ENCODE measurements at regions not wholly inside any gene's neighbourhood (a gene's known extent, or its start where the extent isn't known, plus 50 kb on each side); places are given as distances from the start of the nearest gene placed in this dataset.

DNA sequence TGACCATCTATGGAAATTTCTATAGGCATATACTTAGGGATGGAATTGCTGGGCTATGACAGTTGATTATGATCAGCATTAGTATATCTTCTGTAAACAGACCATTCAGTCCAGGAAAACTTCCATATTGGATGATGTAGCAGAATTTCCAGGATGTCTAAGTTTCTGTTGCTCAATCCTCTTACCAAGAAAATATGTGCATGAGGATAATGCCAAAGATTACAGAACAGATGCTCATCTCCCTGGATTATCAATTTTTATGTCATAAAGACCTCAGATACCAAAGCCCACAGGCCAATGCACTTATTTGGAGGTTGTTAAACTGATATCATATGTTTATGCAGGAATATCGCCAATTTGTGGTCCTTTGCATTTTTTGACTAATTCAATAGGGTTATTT lies 354.4 kb upstream of the FLRT2 start:
- intact Hi-C loops (cut with DNase I), result no loop called here
- H3K4me1 ChIP-seq, result no peaks in the 10 kb centered on the region
- no peak for TF ChIP-seq EP300 (IDR thresholded peaks at IDR 0.05)
- no peak for TF ChIP-seq POLR2AphosphoS5 (IDR thresholded peaks at IDR 0.05)
- no peak for TF ChIP-seq POLR2A (IDR thresholded peaks at IDR 0.05)
- TF ChIP-seq, protein P1, sequence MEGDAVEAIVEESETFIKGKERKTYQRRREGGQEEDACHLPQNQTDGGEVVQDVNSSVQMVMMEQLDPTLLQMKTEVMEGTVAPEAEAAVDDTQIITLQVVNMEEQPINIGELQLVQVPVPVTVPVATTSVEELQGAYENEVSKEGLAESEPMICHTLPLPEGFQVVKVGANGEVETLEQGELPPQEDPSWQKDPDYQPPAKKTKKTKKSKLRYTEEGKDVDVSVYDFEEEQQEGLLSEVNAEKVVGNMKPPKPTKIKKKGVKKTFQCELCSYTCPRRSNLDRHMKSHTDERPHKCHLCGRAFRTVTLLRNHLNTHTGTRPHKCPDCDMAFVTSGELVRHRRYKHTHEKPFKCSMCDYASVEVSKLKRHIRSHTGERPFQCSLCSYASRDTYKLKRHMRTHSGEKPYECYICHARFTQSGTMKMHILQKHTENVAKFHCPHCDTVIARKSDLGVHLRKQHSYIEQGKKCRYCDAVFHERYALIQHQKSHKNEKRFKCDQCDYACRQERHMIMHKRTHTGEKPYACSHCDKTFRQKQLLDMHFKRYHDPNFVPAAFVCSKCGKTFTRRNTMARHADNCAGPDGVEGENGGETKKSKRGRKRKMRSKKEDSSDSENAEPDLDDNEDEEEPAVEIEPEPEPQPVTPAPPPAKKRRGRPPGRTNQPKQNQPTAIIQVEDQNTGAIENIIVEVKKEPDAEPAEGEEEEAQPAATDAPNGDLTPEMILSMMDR (IDR thresholded peaks at IDR 0.05), result no peak
- no peaks in the 10 kb centered on the region for H3K27me3 ChIP-seq
- no peak for DNase-seq
- WGBS, 2 donors, result 87 to 91% methylated on average over 1 of the region's 1 CpG
- no peaks in the 10 kb centered on the region for H3K9me3 ChIP-seq
- no peaks in the 10 kb centered on the region for H3K36me3 ChIP-seq
- no peak overlapping the region for H3K27ac ChIP-seq
- no peak overlapping the region for H3K4me3 ChIP-seq

DNA sequence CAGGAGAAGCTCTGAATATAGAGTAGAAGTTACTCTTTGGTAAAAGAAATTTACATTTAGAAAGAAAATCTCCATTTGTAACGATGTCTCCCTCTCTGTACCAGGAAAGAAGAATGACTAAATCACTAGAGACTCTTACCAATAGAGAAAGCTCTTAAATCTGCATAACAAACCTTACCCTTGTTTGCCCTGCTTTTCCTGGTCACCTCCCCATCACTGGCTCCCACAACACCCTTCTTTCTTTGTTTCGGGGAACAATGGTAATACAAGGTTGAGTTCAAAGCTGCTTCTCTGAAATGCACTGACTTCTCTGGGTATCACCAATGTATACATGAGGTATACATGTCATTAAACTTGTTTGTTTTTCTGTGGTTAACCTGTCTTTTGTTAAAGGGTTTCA lies 351.1 kb upstream of the FLRT2 start:
- no peaks in the 10 kb centered on the region for H3K9me3 ChIP-seq
- no peak overlapping the region for H3K4me3 ChIP-seq
- H3K36me3 ChIP-seq, result no peaks in the 10 kb centered on the region
- intact Hi-C loops (cut with DNase I), result no loop called here
- TF ChIP-seq POLR2AphosphoS5 (IDR thresholded peaks at IDR 0.05) (no peak), POLR2A (IDR thresholded peaks at IDR 0.05) (no peak), EP300 (IDR thresholded peaks at IDR 0.05) (no peak)
- TF ChIP-seq, protein P1 (IDR thresholded peaks at IDR 0.05), result no peak
- no peaks in the 10 kb centered on the region for H3K4me1 ChIP-seq
- 74 to 80% methylated on average over 2 of the region's 2 CpGs for WGBS, 2 donors
- no peaks in the 10 kb centered on the region for H3K27me3 ChIP-seq
- H3K27ac ChIP-seq, result no peak overlapping the region
- DNase-seq, result no peak

DNA sequence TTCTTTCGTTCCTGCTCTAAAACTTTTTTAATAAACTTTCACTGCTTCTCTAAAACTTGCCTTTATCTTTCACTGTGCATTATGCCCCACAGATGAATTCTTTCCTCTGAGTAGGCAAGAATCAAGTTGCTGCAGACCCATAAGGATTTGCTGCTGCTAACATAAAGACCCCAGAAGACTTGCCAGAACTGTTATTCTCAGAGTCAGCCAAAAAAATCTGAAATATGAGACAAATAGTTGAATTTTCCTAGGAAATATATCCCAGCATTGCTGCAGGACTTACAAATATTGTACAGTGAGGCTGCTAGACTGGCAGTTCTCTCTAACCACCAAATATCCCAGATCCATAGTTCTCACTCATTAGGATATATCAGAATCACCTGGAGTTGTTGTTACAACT lies 349.1 kb upstream of the FLRT2 start:
- intact Hi-C loops (cut with DNase I), result no loop called here

DNA sequence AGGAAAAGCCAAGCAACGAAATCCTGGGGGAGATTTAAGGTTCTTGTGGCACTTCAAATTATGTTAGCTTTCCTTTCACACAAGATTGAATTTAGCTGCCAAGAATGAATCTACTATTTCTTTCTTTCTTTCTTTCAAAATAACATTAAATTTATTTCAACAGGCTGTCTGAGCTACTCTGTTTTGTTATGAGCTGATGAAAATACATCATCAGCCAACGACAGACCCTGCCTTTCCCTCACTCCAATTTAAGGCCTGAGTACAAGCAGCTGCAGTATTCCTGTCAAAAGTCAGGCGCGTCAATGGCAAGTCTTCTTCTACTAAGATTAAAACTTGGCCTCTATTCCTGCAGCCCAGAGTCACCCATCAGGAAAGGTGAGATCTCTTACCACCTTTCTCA lies 347.7 kb upstream of the FLRT2 start:
- Histone ChIP-seq H3K27ac (no peak overlapping the region), H3K4me1 (no peaks in the 10 kb centered on the region), H3K36me3 (no peaks in the 10 kb centered on the region), H3K4me3 (no peak overlapping the region), H3K9me3 (no peaks in the 10 kb centered on the region), H3K27me3 (no peaks in the 10 kb centered on the region)
- WGBS, 2 donors, result 65 to 73% methylated on average over 4 of the region's 4 CpGs
- TF ChIP-seq POLR2A (IDR thresholded peaks at IDR 0.05) (no peak), POLR2AphosphoS5 (IDR thresholded peaks at IDR 0.05) (no peak), EP300 (IDR thresholded peaks at IDR 0.05) (no peak)
- TF ChIP-seq, protein P1 (IDR thresholded peaks at IDR 0.05), result no peak
- intact Hi-C loops (cut with DNase I), result no loop called here
- DNase-seq, result no peak

More for the DNA sequence above, 349.1 kb upstream of the FLRT2 start:
- TF ChIP-seq POLR2A (IDR thresholded peaks at IDR 0.05) (no peak), POLR2AphosphoS5 (IDR thresholded peaks at IDR 0.05) (no peak), EP300 (IDR thresholded peaks at IDR 0.05) (no peak)
- TF ChIP-seq, protein P1 (IDR thresholded peaks at IDR 0.05), result no peak
- no peaks in the 10 kb centered on the region for H3K9me3 ChIP-seq
- no peak overlapping the region for H3K27ac ChIP-seq
- DNase-seq, result no peak
- no peaks in the 10 kb centered on the region for H3K36me3 ChIP-seq
- no peak overlapping the region for H3K4me3 ChIP-seq
- 80 to 86% methylated on average over 1 of the region's 1 CpG for WGBS, 2 donors
- no peaks in the 10 kb centered on the region for H3K27me3 ChIP-seq
- no peaks in the 10 kb centered on the region for H3K4me1 ChIP-seq

DNA sequence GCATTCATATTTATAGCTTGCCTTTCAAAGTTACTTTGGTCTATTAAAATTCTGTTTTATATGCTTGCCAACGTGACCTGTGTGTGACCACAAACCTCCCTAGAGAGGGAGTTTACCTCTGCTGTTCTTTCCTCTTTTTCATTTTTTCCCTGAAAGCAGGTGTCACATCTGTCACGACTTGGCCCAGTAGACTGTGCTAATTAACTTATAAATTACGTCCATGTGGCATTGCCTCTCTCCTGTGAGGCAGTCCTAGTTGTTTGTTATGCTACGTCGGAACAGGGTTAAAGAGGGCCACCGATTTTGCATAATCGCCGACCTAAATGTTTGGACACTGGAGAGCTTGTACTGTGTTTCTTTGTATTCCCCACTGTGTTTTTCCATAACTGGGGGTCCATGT lies 343.9 kb upstream of the FLRT2 start:
- TF ChIP-seq POLR2A (IDR thresholded peaks at IDR 0.05) (no peak), EP300 (IDR thresholded peaks at IDR 0.05) (no peak), POLR2AphosphoS5 (IDR thresholded peaks at IDR 0.05) (no peak)
- TF ChIP-seq, protein P1 (IDR thresholded peaks at IDR 0.05), result no peak
- Histone ChIP-seq H3K27ac (no peak overlapping the region), H3K4me1 (no peaks in the 10 kb centered on the region), H3K27me3 (no peaks in the 10 kb centered on the region), H3K9me3 (peaks cover 0 to 3% (median 0%) of the 10 kb centered on the region in 4 donors), H3K36me3 (no peaks in the 10 kb centered on the region), H3K4me3 (no peak overlapping the region)
- 73 to 81% methylated on average over 8 of the region's 8 CpGs for WGBS, 2 donors
- DNase-seq, result no peak
- intact Hi-C loops (cut with DNase I), result no loop called here

All from sigmoid colon (tissue), 6 donors.